ENCODE measurements at regions not wholly inside any gene's neighbourhood (a gene's known extent, or its start where the extent isn't known, plus 50 kb on each side); places are given as distances from the start of the nearest gene placed in this dataset.
"Not testable (repeated sequence)": the region's sequence is repeated elsewhere in the genome, so short reads cannot be mapped to it uniquely, and the experiment has no call there.

GRCh38 chr10:2891073-2891769, 176.1 kb upstream of the PFKP start:
- no peak for DNase-seq (ENCODE audit: low read depth in 2 of 2)

- DNase-seq (ENCODE audit: low read depth in 2 of 2), result no peak
Measured at GRCh38 chr10:2890093-2890492, 177.3 kb upstream of the PFKP start.

- DNase-seq (ENCODE audit: low read depth in 2 of 2), result no peak
Measured at GRCh38 chr10:2888403-2889004, 178.8 kb upstream of the PFKP start.

GRCh38 chr10:2887391-2888070, 179.8 kb upstream of the PFKP start:
- no peak for DNase-seq (ENCODE audit: low read depth in 2 of 2)

- no peak for DNase-seq (ENCODE audit: low read depth in 2 of 2)
Measured at GRCh38 chr10:2886662-2887061, 180.7 kb upstream of the PFKP start.

GRCh38 chr10:2885288-2886278, 181.8 kb upstream of the PFKP start:
- DNase-seq (ENCODE audit: low read depth in 2 of 2), result no peak

GRCh38 chr10:2883983-2884540, 183.3 kb upstream of the PFKP start:
- not testable (repeated sequence) for DNase-seq (ENCODE audit: low read depth in 2 of 2)

- no peak for DNase-seq (ENCODE audit: low read depth in 2 of 2)
Measured at GRCh38 chr10:2883238-2883637, 184.1 kb upstream of the PFKP start.

- DNase-seq (ENCODE audit: low read depth in 2 of 2), result no peak
Measured at GRCh38 chr10:2882628-2883027, 184.7 kb upstream of the PFKP start.

GRCh38 chr10:2881720-2882620, 185.4 kb upstream of the PFKP start:
- DNase-seq (ENCODE audit: low read depth in 2 of 2), result no peak

GRCh38 chr10:2880050-2880449, 187.3 kb upstream of the PFKP start:
- DNase-seq (ENCODE audit: low read depth in 2 of 2), result not testable (repeated sequence)

- no peak for DNase-seq (ENCODE audit: low read depth in 2 of 2)
Measured at GRCh38 chr10:2878818-2879217, 188.5 kb upstream of the PFKP start.

GRCh38 chr10:2876032-2876431, 191.3 kb upstream of the PFKP start:
- no peak for DNase-seq (ENCODE audit: low read depth in 2 of 2)

- no peak for DNase-seq (ENCODE audit: low read depth in 2 of 2)
Measured at GRCh38 chr10:2874963-2875362, 192.4 kb upstream of the PFKP start.

GRCh38 chr10:2873769-2874168, 193.6 kb upstream of the PFKP start:
- no peak for DNase-seq (ENCODE audit: low read depth in 2 of 2)

GRCh38 chr10:2871673-2872219, 195.6 kb upstream of the PFKP start:
- DNase-seq (ENCODE audit: low read depth in 2 of 2), result no peak

GRCh38 chr10:2870654-2871053, 196.7 kb upstream of the PFKP start:
- DNase-seq (ENCODE audit: low read depth in 2 of 2), result no peak

GRCh38 chr10:2867788-2868299, 199.5 kb upstream of the PFKP start:
- DNase-seq (ENCODE audit: low read depth in 2 of 2), result no peak

- DNase-seq (ENCODE audit: low read depth in 2 of 2), result no peak
Measured at GRCh38 chr10:2866569-2866968, 200.8 kb upstream of the PFKP start.

GRCh38 chr10:2861632-2862210, 205.6 kb upstream of the PFKP start:
- no peak for DNase-seq (ENCODE audit: low read depth in 2 of 2)

Measured in stimulated activated CD4-positive, alpha-beta T cell treated with anti-CD3 and anti-CD28 coated beads, Interleukin-4, amount 100 ng/mL, for 48 hours (primary cell).